ENCODE measurements at regions not wholly inside any gene's neighbourhood (a gene's known extent, or its start where the extent isn't known, plus 50 kb on each side); places are given as distances from the start of the nearest gene placed in this dataset.

DNA sequence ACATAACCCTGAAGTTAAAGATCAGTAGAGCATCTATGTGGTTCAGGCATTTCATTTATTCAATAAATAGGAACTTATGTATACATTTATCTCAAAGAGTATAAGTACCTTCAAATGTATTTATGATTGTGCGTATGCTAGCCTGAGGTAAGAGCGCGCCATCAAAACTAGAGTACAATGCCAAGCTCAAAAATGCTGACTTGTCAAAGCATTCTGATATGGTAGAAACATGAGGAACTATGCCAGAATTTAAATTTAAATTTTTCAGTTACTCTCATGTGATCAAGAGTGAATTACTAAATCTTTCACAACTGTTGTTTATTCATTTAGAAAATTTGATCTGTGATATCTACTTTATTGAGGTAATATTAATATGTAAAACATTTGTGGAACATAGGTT, 225.5 kb upstream of the CDH8 start:
- TF ChIP-seq, protein P1, sequence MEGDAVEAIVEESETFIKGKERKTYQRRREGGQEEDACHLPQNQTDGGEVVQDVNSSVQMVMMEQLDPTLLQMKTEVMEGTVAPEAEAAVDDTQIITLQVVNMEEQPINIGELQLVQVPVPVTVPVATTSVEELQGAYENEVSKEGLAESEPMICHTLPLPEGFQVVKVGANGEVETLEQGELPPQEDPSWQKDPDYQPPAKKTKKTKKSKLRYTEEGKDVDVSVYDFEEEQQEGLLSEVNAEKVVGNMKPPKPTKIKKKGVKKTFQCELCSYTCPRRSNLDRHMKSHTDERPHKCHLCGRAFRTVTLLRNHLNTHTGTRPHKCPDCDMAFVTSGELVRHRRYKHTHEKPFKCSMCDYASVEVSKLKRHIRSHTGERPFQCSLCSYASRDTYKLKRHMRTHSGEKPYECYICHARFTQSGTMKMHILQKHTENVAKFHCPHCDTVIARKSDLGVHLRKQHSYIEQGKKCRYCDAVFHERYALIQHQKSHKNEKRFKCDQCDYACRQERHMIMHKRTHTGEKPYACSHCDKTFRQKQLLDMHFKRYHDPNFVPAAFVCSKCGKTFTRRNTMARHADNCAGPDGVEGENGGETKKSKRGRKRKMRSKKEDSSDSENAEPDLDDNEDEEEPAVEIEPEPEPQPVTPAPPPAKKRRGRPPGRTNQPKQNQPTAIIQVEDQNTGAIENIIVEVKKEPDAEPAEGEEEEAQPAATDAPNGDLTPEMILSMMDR (IDR thresholded peaks at IDR 0.05), result no peak
- TF ChIP-seq POLR2AphosphoS5 (IDR thresholded peaks at IDR 0.05) (no peak), POLR2A (IDR thresholded peaks at IDR 0.05) (no peak)

Data from stomach (tissue), 4 donors.